SK-N-SH (cell line): ENCODE measurements at regions not wholly inside any gene's neighbourhood (a gene's known extent, or its start where the extent isn't known, plus 50 kb on each side); places are given as distances from the start of the nearest gene placed in this dataset.

Source experiments
- CTCF ChIP-seq: fragments of 200-600 bp; sonication (generic); IDR thresholded peaks from 2 replicates; pipeline ENCODE4 v1.6.1; 2017; ENCODE audit warnings: antibody characterized with exemption, mild to moderate bottlenecking, moderate library complexity
- EZH2phosphoT487 ChIP-seq: fragments of 200-600 bp; sonication (generic); IDR thresholded peaks from 2 replicates; pipeline ENCODE4 v1.6.1; 2017; ENCODE audit warnings: low read depth, mixed run types, mild to moderate bottlenecking, antibody characterized with exemption, moderate library complexity, borderline replicate concordance
- FOXM1 ChIP-seq: IDR thresholded peaks from 2 replicates; pipeline ENCODE4 v1.4.0; 2012; ENCODE audit warnings: low read depth, mild to moderate bottlenecking
- IRF3 ChIP-seq: fragments of 150-350 bp; IDR thresholded peaks from 2 replicates; pipeline ENCODE4 v1.6.1; 2016; ENCODE audit warnings: mild to moderate bottlenecking, low read depth, low read length
- JUND ChIP-seq: IDR thresholded peaks from 2 replicates; pipeline ENCODE4 v1.4.0; 2012
- MXI1 ChIP-seq: IDR thresholded peaks from 2 replicates; pipeline ENCODE4 v1.6.1; 2012; ENCODE audit warnings: mild to moderate bottlenecking, low read depth, low read length, improper control_type of control experiment
- NRF1 ChIP-seq: IDR thresholded peaks from 2 replicates; pipeline ENCODE4 v1.6.1; 2012; ENCODE audit warnings: low read depth, mild to moderate bottlenecking, low read length
- POLR2AphosphoS5 ChIP-seq: IDR thresholded peaks from 2 replicates; pipeline ENCODE4 v1.6.1; 2012; ENCODE audit warnings: low read depth, low read length
- REST ChIP-seq: IDR thresholded peaks from 2 replicates; pipeline ENCODE4 v1.6.1; 2012; ENCODE audit warnings: mild to moderate bottlenecking, low read depth, low read length, moderate library complexity
- SMC3 ChIP-seq: IDR thresholded peaks from 2 replicates; pipeline ENCODE4 v1.6.1; 2012; ENCODE audit warnings: low read depth, low read length, improper control_type of control experiment
- TAF1 ChIP-seq: IDR thresholded peaks from 2 replicates; pipeline ENCODE4 v1.6.1; 2012; ENCODE audit warnings: low read depth, mild to moderate bottlenecking, low read length, moderate library complexity, borderline replicate concordance
- ZBTB33 ChIP-seq: IDR thresholded peaks from 2 replicates; pipeline ENCODE4 v1.4.0; 2012; ENCODE audit warnings: low read depth, borderline replicate concordance

- no peak for TF ChIP-seq CTCF
- TF ChIP-seq POLR2AphosphoS5, result no peak
- no peak for TF ChIP-seq MXI1
- TF ChIP-seq NRF1, result no peak
- TF ChIP-seq TAF1, result no peak
- TF ChIP-seq EZH2phosphoT487, result no peak
- TF ChIP-seq SMC3, result no peak
- no peak for TF ChIP-seq REST
- TF ChIP-seq IRF3, result no peak
- no peak for TF ChIP-seq FOXM1
- TF ChIP-seq ZBTB33, result no peak
- no peak for TF ChIP-seq JUND
These were observed 239.0 kb downstream of the RHOU start for GRCh38 chr1:228974273-228974672.
